ENCODE measurements at regions not wholly inside any gene's neighbourhood (a gene's known extent, or its start where the extent isn't known, plus 50 kb on each side); places are given as distances from the start of the nearest gene placed in this dataset.
"Not testable (repeated sequence)": the region's sequence is repeated elsewhere in the genome, so short reads cannot be mapped to it uniquely, and the experiment has no call there.

- not testable (repeated sequence) for TF ChIP-seq CTCF (IDR thresholded peaks at IDR 0.05); NR1H2 (CRISPR knock-in tag; IDR thresholded peaks at IDR 0.05); CREM (CRISPR knock-in tag; IDR thresholded peaks at IDR 0.05); ZNF423 (CRISPR knock-in tag; IDR thresholded peaks at IDR 0.05)
- TF ChIP-seq, protein P1, sequence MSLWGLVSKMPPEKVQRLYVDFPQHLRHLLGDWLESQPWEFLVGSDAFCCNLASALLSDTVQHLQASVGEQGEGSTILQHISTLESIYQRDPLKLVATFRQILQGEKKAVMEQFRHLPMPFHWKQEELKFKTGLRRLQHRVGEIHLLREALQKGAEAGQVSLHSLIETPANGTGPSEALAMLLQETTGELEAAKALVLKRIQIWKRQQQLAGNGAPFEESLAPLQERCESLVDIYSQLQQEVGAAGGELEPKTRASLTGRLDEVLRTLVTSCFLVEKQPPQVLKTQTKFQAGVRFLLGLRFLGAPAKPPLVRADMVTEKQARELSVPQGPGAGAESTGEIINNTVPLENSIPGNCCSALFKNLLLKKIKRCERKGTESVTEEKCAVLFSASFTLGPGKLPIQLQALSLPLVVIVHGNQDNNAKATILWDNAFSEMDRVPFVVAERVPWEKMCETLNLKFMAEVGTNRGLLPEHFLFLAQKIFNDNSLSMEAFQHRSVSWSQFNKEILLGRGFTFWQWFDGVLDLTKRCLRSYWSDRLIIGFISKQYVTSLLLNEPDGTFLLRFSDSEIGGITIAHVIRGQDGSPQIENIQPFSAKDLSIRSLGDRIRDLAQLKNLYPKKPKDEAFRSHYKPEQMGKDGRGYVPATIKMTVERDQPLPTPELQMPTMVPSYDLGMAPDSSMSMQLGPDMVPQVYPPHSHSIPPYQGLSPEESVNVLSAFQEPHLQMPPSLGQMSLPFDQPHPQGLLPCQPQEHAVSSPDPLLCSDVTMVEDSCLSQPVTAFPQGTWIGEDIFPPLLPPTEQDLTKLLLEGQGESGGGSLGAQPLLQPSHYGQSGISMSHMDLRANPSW (CRISPR knock-in tag; conservative IDR thresholded peaks at IDR 0.05; ENCODE audit: low read depth), result not testable (repeated sequence)
Observed at GRCh38 chr9:62904061-62904460, 1714.2 kb downstream of the SPATA31A7 start.
